ENCODE measurements at regions not wholly inside any gene's neighbourhood (a gene's known extent, or its start where the extent isn't known, plus 50 kb on each side); places are given as distances from the start of the nearest gene placed in this dataset.

GRCh38 chr15:61500523-61500922, 271.4 kb upstream of the RORA start:
- H3K27ac Mint-ChIP-seq, result no peak overlapping the region
- no peak for TF ChIP-seq CTCF (IDR thresholded peaks at IDR 0.05)
- H3K27me3 Mint-ChIP-seq (ENCODE audit: insufficient read depth), result no peaks in the 10 kb centered on the region
- H3K4me3 Mint-ChIP-seq, result no peak overlapping the region
- H3K9me3 Mint-ChIP-seq, result peaks cover 35% of the 10 kb centered on the region
- no peak for DNase-seq
- H3K4me1 Mint-ChIP-seq (ENCODE audit: low read depth), result no peaks in the 10 kb centered on the region
- no peaks in the 10 kb centered on the region; the same call in 1 of the 2 replicates for H3K36me3 Mint-ChIP-seq (ENCODE audit: low read depth)

GRCh38 chr15:61499376-61499775, 270.3 kb upstream of the RORA start:
- H3K9me3 Mint-ChIP-seq, result peaks cover 33% of the 10 kb centered on the region
- no peak for TF ChIP-seq CTCF (IDR thresholded peaks at IDR 0.05)
- no peak overlapping the region for H3K4me3 Mint-ChIP-seq
- no peaks in the 10 kb centered on the region for H3K4me1 Mint-ChIP-seq (ENCODE audit: low read depth)
- no peaks in the 10 kb centered on the region; the same call in 1 of the 2 replicates for H3K36me3 Mint-ChIP-seq (ENCODE audit: low read depth)
- no peak overlapping the region for H3K27ac Mint-ChIP-seq
- no peaks in the 10 kb centered on the region for H3K27me3 Mint-ChIP-seq (ENCODE audit: insufficient read depth)
- DNase-seq, result no peak

- no peak for TF ChIP-seq CTCF (IDR thresholded peaks at IDR 0.05)
- Mint-ChIP-seq H3K36me3 (ENCODE audit: low read depth) (no peaks in the 10 kb centered on the region), H3K4me1 (ENCODE audit: low read depth) (no peaks in the 10 kb centered on the region), H3K9me3 (peaks cover 50% of the 10 kb centered on the region), H3K27me3 (ENCODE audit: insufficient read depth) (peaks cover 1% of the 10 kb centered on the region; the same call in 1 of the 2 replicates), H3K27ac (no peak overlapping the region), H3K4me3 (no peak overlapping the region)
- no peak for DNase-seq
Observed at GRCh38 chr15:61489571-61489970, 260.5 kb upstream of the RORA start.

GRCh38 chr15:61483599-61483998, 254.5 kb upstream of the RORA start:
- peaks cover 33% of the 10 kb centered on the region for H3K9me3 Mint-ChIP-seq
- no peaks in the 10 kb centered on the region for H3K4me1 Mint-ChIP-seq (ENCODE audit: low read depth)
- H3K27ac Mint-ChIP-seq, result no peak overlapping the region

GRCh38 chr15:61481886-61482285, 252.8 kb upstream of the RORA start:
- Mint-ChIP-seq H3K4me3 (no peak overlapping the region), H3K4me1 (ENCODE audit: low read depth) (no peaks in the 10 kb centered on the region), H3K27me3 (ENCODE audit: insufficient read depth) (no peaks in the 10 kb centered on the region; the same call in 1 of the 2 replicates), H3K9me3 (peaks cover 41% of the 10 kb centered on the region), H3K27ac (no peak overlapping the region), H3K36me3 (ENCODE audit: low read depth) (no peaks in the 10 kb centered on the region)
- no peak for DNase-seq
- TF ChIP-seq CTCF (IDR thresholded peaks at IDR 0.05), result no peak

More at GRCh38 chr15:61483599-61483998, 254.5 kb upstream of the RORA start:
- no peaks in the 10 kb centered on the region for H3K36me3 Mint-ChIP-seq (ENCODE audit: low read depth)
- H3K4me3 Mint-ChIP-seq, result no peak overlapping the region
- TF ChIP-seq CTCF (IDR thresholded peaks at IDR 0.05), result no peak
- DNase-seq, result no peak
- H3K27me3 Mint-ChIP-seq (ENCODE audit: insufficient read depth), result no peaks in the 10 kb centered on the region; the same call in 1 of the 2 replicates

GRCh38 chr15:61480863-61481262, 251.8 kb upstream of the RORA start:
- H3K4me1 Mint-ChIP-seq (ENCODE audit: low read depth), result no peaks in the 10 kb centered on the region
- no peaks in the 10 kb centered on the region; the same call in 1 of the 2 replicates for H3K27me3 Mint-ChIP-seq (ENCODE audit: insufficient read depth)
- no peak overlapping the region for H3K4me3 Mint-ChIP-seq
- no peak for TF ChIP-seq CTCF (IDR thresholded peaks at IDR 0.05)
- H3K27ac Mint-ChIP-seq, result no peak overlapping the region
- H3K36me3 Mint-ChIP-seq (ENCODE audit: low read depth), result no peaks in the 10 kb centered on the region
- peaks cover 35% of the 10 kb centered on the region for H3K9me3 Mint-ChIP-seq
- no peak for DNase-seq

All from HFFc6 (cell line).